MM.1S (cell line): ENCODE measurements at regions not wholly inside any gene's neighbourhood (a gene's known extent, or its start where the extent isn't known, plus 50 kb on each side); places are given as distances from the start of the nearest gene placed in this dataset.

Source experiments
- DNase-seq: peaks from one replicate; pipeline ENCODE4 v3.0.0-alpha.2; 2015
- H2AFZ ChIP-seq: fragments of 300-600 bp; sonication (generic); 2 replicates; pipeline ENCODE4 v1.6.0; 2016; ENCODE audit warnings: antibody characterized with exemption, low read length
- H3F3A ChIP-seq: fragments of 300-600 bp; sonication (generic); 2 replicates; pipeline ENCODE4 v1.6.1; 2016; ENCODE audit warnings: mild to moderate bottlenecking, antibody characterized with exemption, low read length, moderate library complexity, mixed read lengths; ENCODE audit not compliant: insufficient read depth
- H3K27ac ChIP-seq: fragments of 300-600 bp; sonication (generic); 2 replicates; pipeline ENCODE4 v1.5.1; 2016; ENCODE audit warnings: mild to moderate bottlenecking, low read length
- H3K27me3 ChIP-seq: fragments of 300-600 bp; sonication (generic); replicated peaks from 2 replicates; pipeline ENCODE4 v1.6.0; 2016; ENCODE audit warnings: low read length; ENCODE audit not compliant: insufficient read depth
- H3K36me3 ChIP-seq: fragments of 300-600 bp; sonication (generic); replicated peaks from 2 replicates; pipeline ENCODE4 v1.6.1; 2016; ENCODE audit warnings: mild to moderate bottlenecking, low read length, mixed read lengths; ENCODE audit not compliant: insufficient read depth
- H3K4me1 ChIP-seq: fragments of 300-600 bp; sonication (generic); 2 replicates; pipeline ENCODE4 v1.6.1; 2016; ENCODE audit warnings: low read length, mixed read lengths
- H3K4me2 ChIP-seq: fragments of 300-600 bp; sonication (generic); 2 replicates; pipeline ENCODE4 v1.6.0; 2016; ENCODE audit warnings: low read depth, low read length
- H3K4me3 ChIP-seq: fragments of 300-600 bp; sonication (generic); 2 replicates; pipeline ENCODE4 v1.5.1; 2016; ENCODE audit warnings: low read length, mixed read lengths
- H3K79me2 ChIP-seq: fragments of 300-600 bp; sonication (generic); 2 replicates; pipeline ENCODE4 v1.6.1; 2016; ENCODE audit warnings: mixed run types, low read length, mixed read lengths
- H3K9ac ChIP-seq: fragments of 300-600 bp; sonication (generic); 2 replicates; pipeline ENCODE4 v1.6.1; 2016; ENCODE audit warnings: low read length, mixed read lengths
- H3K9me2 ChIP-seq: fragments of 300-600 bp; sonication (generic); replicated peaks from 2 replicates; pipeline ENCODE4 v1.6.1; 2016; ENCODE audit warnings: mild to moderate bottlenecking, low read length, mixed read lengths; ENCODE audit not compliant: insufficient read depth
- H3K9me3 ChIP-seq: fragments of 300-600 bp; sonication (generic); replicated peaks from 2 replicates; pipeline ENCODE4 v1.6.1; 2016; ENCODE audit warnings: mild to moderate bottlenecking, low read length, mixed read lengths; ENCODE audit not compliant: insufficient read depth
- H4K20me1 ChIP-seq: fragments of 300-600 bp; sonication (generic); 2 replicates; pipeline ENCODE4 v1.6.1; 2016; ENCODE audit warnings: mild to moderate bottlenecking, low read length, moderate library complexity, mixed read lengths; ENCODE audit not compliant: insufficient read depth
- EZH2 ChIP-seq: fragments of 300-600 bp; sonication (generic); optimal IDR thresholded peaks from 2 replicates; pipeline ENCODE3; 2017; ENCODE audit warnings: low read depth, mild to moderate bottlenecking, antibody characterized with exemption, low read length, mixed read lengths
- EZH2phosphoT487 ChIP-seq: fragments of 300-600 bp; sonication (generic); IDR thresholded peaks from 2 replicates; pipeline ENCODE4 v1.6.1; 2018; ENCODE audit warnings: antibody characterized with exemption, low read length
- TF ChIP-seq, protein P1 (sequence below): fragments of 300-600 bp; sonication (generic); IDR thresholded peaks from 2 replicates; pipeline ENCODE4 v1.5.1; 2016; ENCODE audit warnings: antibody characterized with exemption, low read length, mixed read lengths

DNA sequence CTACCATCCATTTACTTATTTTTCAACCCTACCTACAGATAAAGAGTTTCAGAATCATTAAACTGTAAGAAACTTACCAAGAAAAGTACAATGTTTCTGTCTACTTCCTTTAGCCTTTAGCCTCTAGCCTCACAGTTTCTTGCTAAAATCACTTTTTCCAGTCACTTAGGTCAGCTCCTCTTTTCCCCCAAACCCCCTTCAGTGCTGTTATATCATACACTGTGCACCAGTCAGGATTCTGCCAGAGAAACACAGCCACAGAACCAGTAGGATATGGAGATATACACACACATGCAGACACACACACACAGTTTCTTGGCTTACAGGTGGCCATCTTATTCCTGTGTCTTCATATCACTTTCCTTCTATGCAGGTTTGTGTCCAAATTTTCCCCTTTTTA lies 139.9 kb upstream of the LIPC start:
- H3K36me3 ChIP-seq = no peaks in the 10 kb centered on the region
- peaks cover 51% of the 10 kb centered on the region for H3F3A ChIP-seq
- H3K4me3 ChIP-seq = no peak overlapping the region
- H3K4me2 ChIP-seq = no peak overlapping the region
- no peaks in the 10 kb centered on the region for H3K9me3 ChIP-seq
- no peaks in the 10 kb centered on the region for H4K20me1 ChIP-seq
- no peak overlapping the region for H2AFZ ChIP-seq
- H3K79me2 ChIP-seq = no peaks in the 10 kb centered on the region
- H3K9ac ChIP-seq = peak overlapping the region; percentile 4; the same call in 1 of the 2 replicates
- no peak for DNase-seq
- peak overlapping the region; percentile 93; the same call in 1 of the 2 replicates for H3K27ac ChIP-seq
- peaks cover 72% of the 10 kb centered on the region for H3K4me1 ChIP-seq
- H3K9me2 ChIP-seq = no peaks in the 10 kb centered on the region
- no peaks in the 10 kb centered on the region for H3K27me3 ChIP-seq
- TF ChIP-seq, protein P1, sequence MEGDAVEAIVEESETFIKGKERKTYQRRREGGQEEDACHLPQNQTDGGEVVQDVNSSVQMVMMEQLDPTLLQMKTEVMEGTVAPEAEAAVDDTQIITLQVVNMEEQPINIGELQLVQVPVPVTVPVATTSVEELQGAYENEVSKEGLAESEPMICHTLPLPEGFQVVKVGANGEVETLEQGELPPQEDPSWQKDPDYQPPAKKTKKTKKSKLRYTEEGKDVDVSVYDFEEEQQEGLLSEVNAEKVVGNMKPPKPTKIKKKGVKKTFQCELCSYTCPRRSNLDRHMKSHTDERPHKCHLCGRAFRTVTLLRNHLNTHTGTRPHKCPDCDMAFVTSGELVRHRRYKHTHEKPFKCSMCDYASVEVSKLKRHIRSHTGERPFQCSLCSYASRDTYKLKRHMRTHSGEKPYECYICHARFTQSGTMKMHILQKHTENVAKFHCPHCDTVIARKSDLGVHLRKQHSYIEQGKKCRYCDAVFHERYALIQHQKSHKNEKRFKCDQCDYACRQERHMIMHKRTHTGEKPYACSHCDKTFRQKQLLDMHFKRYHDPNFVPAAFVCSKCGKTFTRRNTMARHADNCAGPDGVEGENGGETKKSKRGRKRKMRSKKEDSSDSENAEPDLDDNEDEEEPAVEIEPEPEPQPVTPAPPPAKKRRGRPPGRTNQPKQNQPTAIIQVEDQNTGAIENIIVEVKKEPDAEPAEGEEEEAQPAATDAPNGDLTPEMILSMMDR = no peak
- no peak for TF ChIP-seq EZH2phosphoT487
- TF ChIP-seq EZH2 = no peak

DNA sequence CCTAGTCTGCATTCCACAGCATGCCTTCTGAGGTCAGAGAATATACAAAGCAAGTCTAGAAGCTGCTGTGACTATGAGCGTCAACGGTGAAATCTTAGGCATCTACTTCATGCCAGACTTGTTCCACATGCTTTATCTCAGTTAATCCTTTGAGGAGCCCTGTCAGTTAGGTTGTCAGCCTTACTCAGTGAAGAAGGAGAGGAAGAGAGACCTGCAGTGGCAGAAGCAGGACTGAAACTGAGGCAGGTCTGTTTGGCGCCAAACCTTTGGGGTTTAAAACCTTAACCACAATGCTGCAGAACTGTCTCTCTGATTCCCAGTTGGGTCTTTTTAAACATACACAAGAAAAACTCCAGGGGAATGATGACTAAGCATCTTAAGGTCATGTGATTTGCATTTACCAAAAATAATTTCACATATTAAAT lies 139.0 kb upstream of the LIPC start:
- H3K27ac ChIP-seq = peak overlapping the region; percentile 93
- no peaks in the 10 kb centered on the region for H4K20me1 ChIP-seq
- H3K9me2 ChIP-seq = no peaks in the 10 kb centered on the region
- no peaks in the 10 kb centered on the region for H3K27me3 ChIP-seq
- peaks cover 80% of the 10 kb centered on the region for H3K4me1 ChIP-seq
- no peak overlapping the region for H2AFZ ChIP-seq
- no peak overlapping the region for H3K4me3 ChIP-seq
- peaks cover 60% of the 10 kb centered on the region for H3F3A ChIP-seq
- DNase-seq = peak; percentile 84
- H3K79me2 ChIP-seq = no peaks in the 10 kb centered on the region
- peak overlapping the region; percentile 0; the same call in 1 of the 2 replicates for H3K4me2 ChIP-seq
- H3K9me3 ChIP-seq = no peaks in the 10 kb centered on the region
- peak overlapping the region; percentile 49; the same call in 1 of the 2 replicates for H3K9ac ChIP-seq
- H3K36me3 ChIP-seq = no peaks in the 10 kb centered on the region
- TF ChIP-seq EZH2 (no peak), EZH2phosphoT487 (no peak)
- TF ChIP-seq, protein P1 = no peak

DNA sequence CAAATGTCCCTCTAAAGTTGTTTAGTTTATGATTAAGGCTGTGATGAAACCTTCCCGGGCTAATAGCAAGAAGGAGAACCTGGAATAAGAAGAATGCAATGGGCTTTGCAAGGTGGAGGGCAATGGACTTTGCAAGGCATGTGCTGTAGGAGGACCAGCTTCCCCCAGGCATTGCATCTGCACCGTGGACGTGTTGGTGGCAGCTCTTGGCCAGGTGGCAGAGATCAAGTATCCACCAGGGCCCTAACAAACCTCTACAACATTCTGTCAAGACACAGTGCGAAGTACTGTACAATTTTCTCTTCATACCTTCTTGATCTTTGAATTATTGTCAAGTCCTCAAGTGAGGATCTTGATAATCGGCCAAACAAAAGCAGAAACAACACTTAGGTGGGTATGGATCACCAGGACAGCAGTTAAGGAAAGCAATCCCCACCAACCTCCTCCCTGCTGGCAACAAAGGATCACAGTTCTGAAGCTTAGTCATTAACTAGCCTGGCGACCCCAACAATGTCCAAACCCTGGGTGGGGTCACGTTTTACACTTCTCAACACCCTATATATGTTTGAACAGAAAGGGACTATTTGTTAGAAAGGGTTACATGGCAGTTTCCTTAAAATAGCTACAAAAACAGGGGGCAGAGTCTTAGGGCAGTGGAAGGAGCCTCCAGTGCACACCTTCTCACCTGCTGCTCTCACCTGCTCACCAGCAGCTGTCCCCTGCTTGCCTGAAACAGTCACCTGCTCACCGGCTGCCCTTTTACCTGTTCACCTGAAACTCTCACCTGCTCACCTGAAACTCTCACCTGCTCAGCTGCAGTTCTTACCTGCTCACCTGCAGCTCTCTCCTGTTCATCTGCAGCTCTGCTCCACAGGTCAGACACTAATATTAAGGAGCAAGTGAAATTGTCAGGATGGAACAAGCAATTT lies 137.9 kb upstream of the LIPC start:
- Histone ChIP-seq H3K79me2 (no peaks in the 10 kb centered on the region), H3K27me3 (no peaks in the 10 kb centered on the region), H3K4me1 (peaks cover 87% of the 10 kb centered on the region), H3K9me2 (no peaks in the 10 kb centered on the region), H3K36me3 (no peaks in the 10 kb centered on the region), H3K27ac (peak overlapping the region; percentile 93), H2AFZ (0 out of 2 replicates have a peak overlapping the region, but pooled peaks have one; percentile 2), H3K9ac (peak overlapping the region; percentile 49), H3K9me3 (no peaks in the 10 kb centered on the region), H3K4me2 (peak overlapping the region; percentile 42), H3K4me3 (no peak overlapping the region), H3F3A (peaks cover 71% of the 10 kb centered on the region), H4K20me1 (no peaks in the 10 kb centered on the region)
- TF ChIP-seq, protein P1 = no peak
- no peak for TF ChIP-seq EZH2phosphoT487
- peak; percentile 93 for DNase-seq
